ENCODE measurements at regions not wholly inside any gene's neighbourhood (a gene's known extent, or its start where the extent isn't known, plus 50 kb on each side); places are given as distances from the start of the nearest gene placed in this dataset.

- 87 to 91% methylated on average over 4 of the region's 4 CpGs for WGBS, 2 donors
- Histone ChIP-seq H3K27ac (no peak overlapping the region), H3K36me3 (no peaks in the 10 kb centered on the region), H3K9me3 (no peaks in the 10 kb centered on the region), H3K4me1 (no peaks in the 10 kb centered on the region), H3K27me3 (no peaks in the 10 kb centered on the region), H3K4me3 (no peak overlapping the region)
- no peak for DNase-seq
- TF ChIP-seq EP300 (IDR thresholded peaks at IDR 0.05) (no peak), POLR2AphosphoS5 (IDR thresholded peaks at IDR 0.05) (no peak), CTCF (IDR thresholded peaks at IDR 0.05) (no peak), POLR2A (IDR thresholded peaks at IDR 0.05) (no peak)
- ATAC-seq (ENCODE audit: low FRiP score in 2 of 2): no peak
These were observed 335.0 kb downstream of the TGFB2 start for GRCh38 chr1:218679988-218680748.

- ATAC-seq (ENCODE audit: low FRiP score in 2 of 2) (no peak), DNase-seq (no peak)
- Histone ChIP-seq H3K36me3 (no peaks in the 10 kb centered on the region), H3K4me3 (no peak overlapping the region), H3K9me3 (no peaks in the 10 kb centered on the region), H3K27ac (no peak overlapping the region), H3K4me1 (no peaks in the 10 kb centered on the region), H3K27me3 (no peaks in the 10 kb centered on the region)
- TF ChIP-seq POLR2AphosphoS5 (IDR thresholded peaks at IDR 0.05): no peak
- TF ChIP-seq CTCF (IDR thresholded peaks at IDR 0.05): no peak
- no peak for TF ChIP-seq POLR2A (IDR thresholded peaks at IDR 0.05)
- no peak for TF ChIP-seq EP300 (IDR thresholded peaks at IDR 0.05)
- WGBS, 2 donors: 46 to 95% methylated on average over 2 of the region's 2 CpGs
These were observed 338.1 kb downstream of the TGFB2 start for GRCh38 chr1:218683242-218683641.

GRCh38 chr1:218686258-218686657, 341.1 kb downstream of the TGFB2 start:
- DNase-seq (no peak), ATAC-seq (ENCODE audit: low FRiP score in 2 of 2) (no peak)
- Histone ChIP-seq H3K27ac (no peak overlapping the region), H3K4me3 (no peak overlapping the region), H3K36me3 (no peaks in the 10 kb centered on the region), H3K27me3 (no peaks in the 10 kb centered on the region), H3K4me1 (no peaks in the 10 kb centered on the region), H3K9me3 (no peaks in the 10 kb centered on the region)
- TF ChIP-seq CTCF (IDR thresholded peaks at IDR 0.05) (no peak), EP300 (IDR thresholded peaks at IDR 0.05) (no peak), POLR2A (IDR thresholded peaks at IDR 0.05) (no peak), POLR2AphosphoS5 (IDR thresholded peaks at IDR 0.05) (no peak)

- Histone ChIP-seq H3K9me3 (no peaks in the 10 kb centered on the region), H3K4me1 (no peaks in the 10 kb centered on the region), H3K27me3 (no peaks in the 10 kb centered on the region), H3K36me3 (no peaks in the 10 kb centered on the region), H3K4me3 (no peak overlapping the region), H3K27ac (no peak overlapping the region)
- DNase-seq (no peak), ATAC-seq (ENCODE audit: low FRiP score in 2 of 2) (no peak)
- WGBS, 2 donors: 66 to 91% methylated on average over 1 of the region's 1 CpG
- TF ChIP-seq POLR2A (IDR thresholded peaks at IDR 0.05): no peak
These were observed 341.6 kb downstream of the TGFB2 start for GRCh38 chr1:218686761-218687160.

GRCh38 chr1:218692808-218693207, 347.7 kb downstream of the TGFB2 start:
- no peak for ATAC-seq (ENCODE audit: low FRiP score in 2 of 2)
- 71 to 83% methylated on average over 2 of the region's 2 CpGs for WGBS, 2 donors

More at GRCh38 chr1:218692808-218693207, 347.7 kb downstream of the TGFB2 start:
- Histone ChIP-seq H3K9me3 (no peaks in the 10 kb centered on the region), H3K4me1 (peaks cover 0 to 9% (median 0%) of the 10 kb centered on the region in 4 donors), H3K4me3 (no peak overlapping the region), H3K27ac (no peak overlapping the region), H3K27me3 (no peaks in the 10 kb centered on the region), H3K36me3 (no peaks in the 10 kb centered on the region)
- no peak for DNase-seq
- TF ChIP-seq CTCF (IDR thresholded peaks at IDR 0.05) (no peak), POLR2A (IDR thresholded peaks at IDR 0.05) (no peak), POLR2AphosphoS5 (IDR thresholded peaks at IDR 0.05) (no peak), EP300 (IDR thresholded peaks at IDR 0.05) (no peak)

Measured in upper lobe of left lung (tissue), 6 donors.